Astrocyte of the cerebellum (primary cell): ENCODE measurements at regions not wholly inside any gene's neighbourhood (a gene's known extent, or its start where the extent isn't known, plus 50 kb on each side); places are given as distances from the start of the nearest gene placed in this dataset.

Experiments
- DNase-seq: peaks from one replicate; pipeline ENCODE4 v3.0.0-alpha.2; 2011; ENCODE audit warnings: low read depth
- H3K4me3 ChIP-seq: 2 replicates; pipeline ENCODE4 v1.5.1; 2011; ENCODE audit warnings: mild to moderate bottlenecking, low read depth, low read length, moderate library complexity
- CTCF ChIP-seq: IDR thresholded peaks from 2 replicates; pipeline ENCODE4 v1.5.1; 2012; ENCODE audit warnings: low read length, low read depth, moderate library complexity, mild to moderate bottlenecking; ENCODE audit errors: missing control alignments
- in situ Hi-C: cut with HindIII; loops from 2 replicates; pipeline ENCODE4 v1.10.0; 2017; ENCODE audit warnings: low sequenced_read_pairs

GRCh38 chr10:4512671-4513240 is 313.3 kb upstream of the AKR1E2 start:
- H3K4me3 ChIP-seq, result no peak overlapping the region
- peak; percentile 57 for TF ChIP-seq CTCF
- in situ Hi-C loops, result no loop called here
- DNase-seq, result no peak

GRCh38 chr10:4512196-4512595 is 313.8 kb upstream of the AKR1E2 start:
- no peak overlapping the region for H3K4me3 ChIP-seq
- in situ Hi-C loops, result no loop called here
- TF ChIP-seq CTCF, result no peak
- no peak for DNase-seq

- in situ Hi-C loops, result no loop called here
- TF ChIP-seq CTCF, result no peak
- H3K4me3 ChIP-seq, result no peak overlapping the region
- DNase-seq, result no peak
These were observed 314.5 kb upstream of the AKR1E2 start for GRCh38 chr10:4511509-4511908.

- no peak for TF ChIP-seq CTCF
- in situ Hi-C loops, result no loop called here
- DNase-seq, result no peak
- H3K4me3 ChIP-seq, result no peak overlapping the region
These were observed 316.6 kb upstream of the AKR1E2 start for GRCh38 chr10:4509405-4509804.

GRCh38 chr10:4506095-4506494 is 319.9 kb upstream of the AKR1E2 start:
- no peak overlapping the region for H3K4me3 ChIP-seq
- TF ChIP-seq CTCF, result no peak
- in situ Hi-C loops, result no loop called here
- no peak for DNase-seq

- no peak for TF ChIP-seq CTCF
- DNase-seq, result no peak
- H3K4me3 ChIP-seq, result no peak overlapping the region
- in situ Hi-C loops, result no loop called here
These were observed 321.5 kb upstream of the AKR1E2 start for GRCh38 chr10:4504550-4504949.

- in situ Hi-C loops, result no loop called here
- no peak for TF ChIP-seq CTCF
- no peak overlapping the region for H3K4me3 ChIP-seq
- no peak for DNase-seq
These were observed 322.9 kb upstream of the AKR1E2 start for GRCh38 chr10:4503076-4503475.
